HL-60 (cell line): ENCODE measurements at regions not wholly inside any gene's neighbourhood (a gene's known extent, or its start where the extent isn't known, plus 50 kb on each side); places are given as distances from the start of the nearest gene placed in this dataset.

Experiments used
- CTCF ChIP-seq: IDR thresholded peaks from one replicate; pipeline ENCODE4 v1.5.1; 2011; ENCODE audit warnings: low read length, control low read depth, inconsistent platforms; ENCODE audit not compliant: insufficient read depth
- POLR2AphosphoS5 ChIP-seq: IDR thresholded peaks from 2 replicates; pipeline ENCODE4 v1.6.1; 2012; ENCODE audit warnings: low read depth

GRCh38 chr9:6109571-6109970, 94.1 kb upstream of the RANBP6 start:
- TF ChIP-seq CTCF (no peak), POLR2AphosphoS5 (no peak)
